ENCODE measurements at regions not wholly inside any gene's neighbourhood (a gene's known extent, or its start where the extent isn't known, plus 50 kb on each side); places are given as distances from the start of the nearest gene placed in this dataset.

DNA sequence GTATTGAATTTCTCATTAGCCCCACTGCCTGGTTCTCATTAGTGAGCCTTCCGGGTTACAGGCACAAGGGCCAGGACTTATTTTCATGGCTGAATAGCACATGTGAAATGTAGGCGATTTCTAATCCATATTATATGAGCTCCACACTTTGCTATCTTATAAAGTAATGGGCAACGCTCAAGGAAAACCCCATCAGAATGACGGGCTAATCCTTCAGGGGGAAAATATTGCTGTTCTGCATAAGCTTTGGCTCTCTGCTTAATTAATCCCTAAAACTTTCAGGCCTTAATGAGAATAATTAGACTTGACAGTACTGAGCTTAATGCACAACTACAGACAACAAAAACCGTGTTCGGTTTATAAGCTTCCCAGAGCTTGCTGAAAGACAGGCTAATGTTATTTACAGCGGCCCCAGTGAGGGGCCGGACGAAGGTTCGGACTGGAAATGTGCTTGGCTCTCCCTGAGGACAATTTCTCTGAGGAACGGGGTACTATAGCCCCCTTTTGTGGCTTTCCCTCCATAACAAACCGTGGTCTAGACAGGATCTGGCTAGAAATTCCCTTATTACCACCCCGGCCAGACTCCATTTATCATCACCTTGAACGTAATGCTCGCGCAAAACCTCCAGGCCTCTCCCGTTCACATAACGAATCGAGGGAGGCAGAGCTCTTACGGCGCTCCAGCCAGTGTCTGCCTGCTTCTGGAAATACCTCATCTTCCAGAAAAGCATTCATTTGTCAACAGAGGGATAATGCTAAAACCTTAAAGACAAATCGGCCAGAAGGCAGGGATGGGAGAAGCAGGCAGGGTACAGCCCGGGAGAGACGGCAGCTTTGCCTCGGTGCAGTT lies 164.5 kb downstream of the CD83 start:
- DNase-seq (ENCODE audit: low read depth), result no peak
- no peak overlapping the region for H3K4me3 ChIP-seq (ENCODE audit: control insufficient read depth, low read depth, low read length)
- TF ChIP-seq, protein P1, sequence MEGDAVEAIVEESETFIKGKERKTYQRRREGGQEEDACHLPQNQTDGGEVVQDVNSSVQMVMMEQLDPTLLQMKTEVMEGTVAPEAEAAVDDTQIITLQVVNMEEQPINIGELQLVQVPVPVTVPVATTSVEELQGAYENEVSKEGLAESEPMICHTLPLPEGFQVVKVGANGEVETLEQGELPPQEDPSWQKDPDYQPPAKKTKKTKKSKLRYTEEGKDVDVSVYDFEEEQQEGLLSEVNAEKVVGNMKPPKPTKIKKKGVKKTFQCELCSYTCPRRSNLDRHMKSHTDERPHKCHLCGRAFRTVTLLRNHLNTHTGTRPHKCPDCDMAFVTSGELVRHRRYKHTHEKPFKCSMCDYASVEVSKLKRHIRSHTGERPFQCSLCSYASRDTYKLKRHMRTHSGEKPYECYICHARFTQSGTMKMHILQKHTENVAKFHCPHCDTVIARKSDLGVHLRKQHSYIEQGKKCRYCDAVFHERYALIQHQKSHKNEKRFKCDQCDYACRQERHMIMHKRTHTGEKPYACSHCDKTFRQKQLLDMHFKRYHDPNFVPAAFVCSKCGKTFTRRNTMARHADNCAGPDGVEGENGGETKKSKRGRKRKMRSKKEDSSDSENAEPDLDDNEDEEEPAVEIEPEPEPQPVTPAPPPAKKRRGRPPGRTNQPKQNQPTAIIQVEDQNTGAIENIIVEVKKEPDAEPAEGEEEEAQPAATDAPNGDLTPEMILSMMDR (IDR thresholded peaks at IDR 0.05; ENCODE audit: control insufficient read depth, insufficient read depth, low read depth, low read length, missing control alignments), result no peak

DNA sequence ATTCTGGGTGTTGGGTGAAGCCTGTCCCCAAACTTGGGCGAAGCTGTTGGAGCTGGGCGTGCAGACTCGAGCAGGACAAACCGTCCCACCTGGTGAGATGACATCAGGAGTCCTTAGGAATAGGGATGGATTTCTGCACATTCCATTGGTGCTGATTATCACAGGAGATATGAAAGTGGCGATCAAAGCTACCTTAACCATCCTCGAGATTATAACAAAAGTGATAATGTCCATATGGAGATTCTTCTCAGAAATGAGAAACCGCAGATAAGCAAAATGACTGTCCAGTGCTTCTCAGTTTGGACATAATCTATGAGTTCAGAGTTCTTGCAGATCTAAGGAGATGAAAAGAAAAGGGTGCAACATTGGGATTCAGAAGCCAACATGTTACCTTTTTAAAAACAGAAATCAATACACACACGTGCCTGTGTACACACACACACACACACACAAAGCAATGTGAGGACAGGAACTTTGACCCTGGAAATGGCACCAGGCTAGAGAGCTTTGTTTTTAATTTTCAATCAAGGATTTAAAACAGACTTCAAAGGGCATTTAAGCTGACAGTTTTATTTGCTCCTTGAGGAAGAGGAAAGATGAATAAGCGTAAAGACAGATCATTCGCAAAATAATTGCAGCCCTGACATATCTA lies 165.4 kb downstream of the CD83 start:
- TF ChIP-seq, protein P1 (IDR thresholded peaks at IDR 0.05; ENCODE audit: control insufficient read depth, insufficient read depth, low read depth, low read length, missing control alignments), result no peak
- DNase-seq (ENCODE audit: low read depth), result no peak
- no peak overlapping the region for H3K4me3 ChIP-seq (ENCODE audit: control insufficient read depth, low read depth, low read length)

DNA sequence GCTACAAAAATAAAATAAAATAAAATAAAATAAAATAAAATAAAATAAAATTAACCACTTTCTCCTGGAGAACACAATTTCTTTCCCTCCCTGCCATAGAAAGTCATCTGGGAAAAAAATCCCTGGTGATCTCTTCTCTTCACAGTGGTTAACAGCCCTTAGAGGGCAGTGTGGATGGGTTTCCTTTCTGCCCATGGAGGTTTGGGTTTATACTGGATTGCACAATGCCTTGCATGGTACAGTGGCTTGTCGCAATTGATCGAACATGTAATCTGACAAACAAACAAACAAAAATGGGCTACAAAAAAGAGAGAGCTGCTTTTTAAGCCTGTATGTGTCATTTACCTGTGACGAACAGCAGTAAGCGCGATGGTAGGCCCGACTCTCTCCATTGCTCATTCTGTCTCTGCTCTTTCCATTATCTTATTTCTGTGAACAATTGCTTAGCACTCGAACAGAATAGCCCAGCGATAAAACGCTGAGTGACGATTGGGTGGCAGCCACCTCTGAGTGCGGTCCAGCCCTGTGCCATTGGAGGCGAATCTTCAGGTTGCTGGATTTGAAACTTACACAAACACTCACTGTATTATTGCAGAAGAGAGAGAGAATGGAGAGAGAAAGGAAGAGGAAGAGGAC lies 166.1 kb downstream of the CD83 start:
- TF ChIP-seq, protein P1 (IDR thresholded peaks at IDR 0.05; ENCODE audit: control insufficient read depth, insufficient read depth, low read depth, low read length, missing control alignments), result peak; percentile 25
- no peak for DNase-seq (ENCODE audit: low read depth)
- H3K4me3 ChIP-seq (ENCODE audit: control insufficient read depth, low read depth, low read length), result no peak overlapping the region

DNA sequence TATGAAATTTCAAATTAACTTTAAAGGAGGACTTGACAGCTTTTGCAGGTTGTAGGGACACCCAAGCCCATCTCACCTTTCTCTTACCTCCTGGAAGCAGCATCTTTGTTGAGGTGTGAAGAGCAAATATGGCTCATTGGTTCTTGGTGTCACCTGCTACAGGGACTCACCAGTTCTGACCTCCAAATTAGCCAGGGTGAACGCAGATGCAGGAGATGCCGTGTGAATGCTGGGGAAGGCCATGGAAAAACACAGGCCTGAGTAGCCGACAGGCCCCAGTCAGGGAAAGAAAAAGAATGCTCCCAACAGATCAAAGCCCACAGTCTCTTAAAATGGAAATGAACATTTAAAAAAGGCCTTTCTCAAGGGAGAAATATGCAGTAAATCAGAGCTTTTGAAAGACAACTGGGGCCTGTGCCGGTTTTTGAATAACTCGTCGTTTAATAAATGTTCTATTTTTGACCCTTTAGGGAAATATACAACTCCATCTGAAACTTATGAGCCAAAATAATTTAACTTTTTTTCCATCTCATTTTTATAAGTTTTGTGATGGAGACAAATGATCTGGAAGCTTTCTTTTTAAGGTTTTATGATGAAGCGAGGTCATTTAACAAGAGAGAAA lies 167.5 kb downstream of the CD83 start:
- DNase-seq (ENCODE audit: low read depth), result no peak
- no peak overlapping the region for H3K4me3 ChIP-seq (ENCODE audit: control insufficient read depth, low read depth, low read length)
- TF ChIP-seq, protein P1 (IDR thresholded peaks at IDR 0.05; ENCODE audit: control insufficient read depth, insufficient read depth, low read depth, low read length, missing control alignments), result no peak

DNA sequence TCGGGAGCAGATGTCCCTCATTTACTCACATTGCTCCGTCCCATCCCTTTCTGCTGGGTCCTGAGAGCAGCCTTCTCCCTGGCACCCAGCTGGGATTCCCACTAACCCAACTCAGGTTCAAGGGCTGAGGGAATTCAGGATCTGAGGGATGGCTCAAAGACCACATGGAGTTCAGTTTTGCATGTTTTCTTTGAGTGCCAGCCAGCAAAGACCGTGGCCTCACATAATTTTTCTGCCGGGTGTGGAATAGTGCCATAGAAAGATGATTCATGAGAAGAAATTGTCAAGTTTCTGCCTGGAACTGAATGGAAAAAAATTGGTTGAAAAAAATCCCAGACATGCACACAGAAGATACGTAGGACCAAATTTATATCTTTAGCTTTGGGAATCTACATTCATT lies 168.6 kb downstream of the CD83 start:
- peak; percentile 80 for DNase-seq (ENCODE audit: low read depth)
- no peak overlapping the region for H3K4me3 ChIP-seq (ENCODE audit: control insufficient read depth, low read depth, low read length)
- TF ChIP-seq, protein P1 (IDR thresholded peaks at IDR 0.05; ENCODE audit: control insufficient read depth, insufficient read depth, low read depth, low read length, missing control alignments), result no peak

DNA sequence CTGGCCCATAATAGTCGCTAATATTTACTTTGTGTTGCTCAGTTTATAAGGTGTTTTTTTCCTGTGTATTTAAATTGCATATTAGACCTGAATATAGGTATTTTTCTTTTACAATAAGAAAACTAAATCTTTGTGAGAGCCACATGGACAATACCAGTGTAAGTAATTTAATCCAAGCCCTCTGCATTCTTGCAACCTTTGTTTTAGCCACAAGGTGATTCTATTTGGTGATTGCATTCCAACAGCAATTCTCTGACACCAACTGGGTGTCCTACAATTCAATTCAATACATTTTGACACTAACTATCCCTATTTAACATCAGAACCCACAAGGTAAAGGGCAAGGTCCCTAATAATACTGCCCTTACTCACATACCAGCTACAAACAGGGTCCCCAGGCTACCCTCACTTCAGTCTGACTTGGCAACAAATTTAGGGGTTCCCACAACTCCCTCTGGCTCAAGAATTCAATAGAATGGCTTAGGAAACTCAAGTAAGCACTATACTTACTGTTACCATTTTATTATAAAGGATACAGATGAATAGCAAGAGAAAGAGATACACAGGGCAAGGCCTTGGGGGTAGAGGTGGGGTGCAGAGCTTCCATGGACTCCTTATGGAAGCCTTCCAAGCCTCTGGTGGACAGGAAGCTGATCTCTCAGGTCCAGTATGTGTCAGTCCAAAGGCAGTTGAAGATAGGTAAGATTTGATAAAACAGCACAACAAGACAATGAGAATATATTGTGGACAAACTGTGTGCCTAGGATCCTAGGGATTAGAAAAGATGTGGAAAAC lies 169.3 kb downstream of the CD83 start:
- no peak for DNase-seq (ENCODE audit: low read depth)
- TF ChIP-seq, protein P1 (IDR thresholded peaks at IDR 0.05; ENCODE audit: control insufficient read depth, insufficient read depth, low read depth, low read length, missing control alignments), result no peak

More for the DNA sequence above, 169.3 kb downstream of the CD83 start:
- H3K4me3 ChIP-seq (ENCODE audit: control insufficient read depth, low read depth, low read length), result no peak overlapping the region
